A549 (cell line): ENCODE measurements at regions not wholly inside any gene's neighbourhood (a gene's known extent, or its start where the extent isn't known, plus 50 kb on each side); places are given as distances from the start of the nearest gene placed in this dataset.
"Not testable (repeated sequence)": the region's sequence is repeated elsewhere in the genome, so short reads cannot be mapped to it uniquely, and the experiment has no call there.

Experiments
- CBX2 ChIP-seq: fragments of 200-600 bp; sonication (generic); IDR thresholded peaks from 2 replicates; pipeline ENCODE4 v1.6.1; 2016; ENCODE audit warnings: low read depth, mild to moderate bottlenecking, borderline replicate concordance
- CHD2 ChIP-seq: fragments of 150-350 bp; IDR thresholded peaks from 2 replicates; pipeline ENCODE4 v1.6.1; 2014; ENCODE audit warnings: low read length; ENCODE audit not compliant: partially characterized antibody
- CTCF ChIP-seq: fragments of >200 bp; sonication (Bioruptor Twin); formaldehyde crosslinking; IDR thresholded peaks from 3 replicates; pipeline ENCODE4 v1.5.1; 2016
- EP300 ChIP-seq, 2 experiments: fragments of >200 bp; sonication (Bioruptor Twin); formaldehyde crosslinking; IDR thresholded peaks; 2 replicates in 1 of 2; 3 replicates in 1 of 2; pipeline ENCODE4 v1.6.1; 2016 to 2017
- KDM5A ChIP-seq: fragments of 200-600 bp; sonication (generic); IDR thresholded peaks from 2 replicates; pipeline ENCODE4 v1.6.1; 2016; ENCODE audit warnings: antibody characterized with exemption, mild to moderate bottlenecking
- POLR2AphosphoS2 ChIP-seq: conservative IDR thresholded peaks from 2 replicates; pipeline ENCODE4 v1.6.1; 2012; ENCODE audit warnings: low read length, improper control_type of control experiment, inconsistent platforms
- USF2 ChIP-seq: fragments of 450-650 bp; IDR thresholded peaks from 2 replicates; pipeline ENCODE4 v1.6.1; 2014; ENCODE audit warnings: antibody characterized with exemption
- TF ChIP-seq, protein P1 (sequence below): fragments of 250-450 bp; sonication (Bioruptor Pico); IDR thresholded peaks from 2 replicates; pipeline ENCODE4 v1.5.0; 2021; ENCODE audit warnings: mild to moderate bottlenecking, moderate library complexity, borderline replicate concordance
- TF ChIP-seq, protein P2 (sequence below): IDR thresholded peaks from 2 replicates; pipeline ENCODE4 v1.6.1; 2012

GRCh38 chr11:91988443-91988842 is 236.2 kb upstream of the FAT3 start:
- TF ChIP-seq, protein P1, sequence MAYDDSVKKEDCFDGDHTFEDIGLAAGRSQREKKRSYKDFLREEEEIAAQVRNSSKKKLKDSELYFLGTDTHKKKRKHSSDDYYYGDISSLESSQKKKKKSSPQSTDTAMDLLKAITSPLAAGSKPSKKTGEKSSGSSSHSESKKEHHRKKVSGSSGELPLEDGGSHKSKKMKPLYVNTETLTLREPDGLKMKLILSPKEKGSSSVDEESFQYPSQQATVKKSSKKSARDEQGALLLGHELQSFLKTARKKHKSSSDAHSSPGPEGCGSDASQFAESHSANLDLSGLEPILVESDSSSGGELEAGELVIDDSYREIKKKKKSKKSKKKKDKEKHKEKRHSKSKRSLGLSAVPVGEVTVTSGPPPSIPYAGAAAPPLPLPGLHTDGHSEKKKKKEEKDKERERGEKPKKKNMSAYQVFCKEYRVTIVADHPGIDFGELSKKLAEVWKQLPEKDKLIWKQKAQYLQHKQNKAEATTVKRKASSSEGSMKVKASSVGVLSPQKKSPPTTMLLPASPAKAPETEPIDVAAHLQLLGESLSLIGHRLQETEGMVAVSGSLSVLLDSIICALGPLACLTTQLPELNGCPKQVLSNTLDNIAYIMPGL (CRISPR knock-in tag) = not testable (repeated sequence)
- not testable (repeated sequence) for TF ChIP-seq CBX2; CTCF; EP300 (IDR thresholded peaks at IDR 0.05); POLR2AphosphoS2; CHD2; KDM5A; USF2
- TF ChIP-seq, protein P2, sequence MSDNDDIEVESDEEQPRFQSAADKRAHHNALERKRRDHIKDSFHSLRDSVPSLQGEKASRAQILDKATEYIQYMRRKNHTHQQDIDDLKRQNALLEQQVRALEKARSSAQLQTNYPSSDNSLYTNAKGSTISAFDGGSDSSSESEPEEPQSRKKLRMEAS = not testable (repeated sequence)
